ENCODE measurements at regions not wholly inside any gene's neighbourhood (a gene's known extent, or its start where the extent isn't known, plus 50 kb on each side); places are given as distances from the start of the nearest gene placed in this dataset.

DNA sequence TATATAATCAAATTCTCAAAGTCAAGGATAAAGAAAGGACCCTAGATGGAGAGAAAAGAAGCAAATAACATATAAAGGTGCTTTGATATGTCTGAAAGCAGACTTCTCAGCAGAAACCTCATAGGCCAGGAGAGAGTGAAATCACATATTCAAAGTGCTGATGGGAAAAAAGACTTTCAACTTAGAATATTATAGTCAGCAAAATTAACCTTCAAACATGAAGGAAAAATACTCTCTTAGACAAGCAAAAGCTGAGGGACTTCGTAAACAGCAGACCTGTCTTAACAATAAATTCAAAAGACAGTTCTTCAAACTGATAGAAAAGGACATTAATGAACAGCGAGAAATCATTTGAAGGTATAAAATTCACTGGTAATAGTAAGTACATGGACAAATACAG, 107.2 kb upstream of the KCNH7 start:
- DNase-seq (ENCODE audit: low spot score), result no peak

DNA sequence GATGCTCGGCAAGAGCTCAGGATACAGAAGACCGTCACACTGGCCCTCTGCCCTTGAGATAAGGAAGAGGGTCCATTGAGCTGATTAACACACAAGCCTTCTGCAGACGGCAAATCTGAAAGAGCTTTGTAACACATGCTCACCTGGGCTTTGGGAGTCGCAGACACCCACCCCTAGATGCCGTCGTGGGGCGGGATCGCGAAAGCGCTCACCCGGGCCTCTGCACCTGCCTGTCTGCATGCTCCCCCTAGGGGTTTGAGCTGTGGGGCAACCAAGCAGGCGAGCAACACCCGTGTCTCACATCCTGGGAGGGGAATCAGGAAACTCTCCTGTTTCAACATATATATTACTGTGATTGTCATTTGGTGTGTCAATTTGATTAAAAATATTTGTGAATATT, 99.8 kb upstream of the KCNH7 start:
- DNase-seq (ENCODE audit: low spot score), result no peak

DNA sequence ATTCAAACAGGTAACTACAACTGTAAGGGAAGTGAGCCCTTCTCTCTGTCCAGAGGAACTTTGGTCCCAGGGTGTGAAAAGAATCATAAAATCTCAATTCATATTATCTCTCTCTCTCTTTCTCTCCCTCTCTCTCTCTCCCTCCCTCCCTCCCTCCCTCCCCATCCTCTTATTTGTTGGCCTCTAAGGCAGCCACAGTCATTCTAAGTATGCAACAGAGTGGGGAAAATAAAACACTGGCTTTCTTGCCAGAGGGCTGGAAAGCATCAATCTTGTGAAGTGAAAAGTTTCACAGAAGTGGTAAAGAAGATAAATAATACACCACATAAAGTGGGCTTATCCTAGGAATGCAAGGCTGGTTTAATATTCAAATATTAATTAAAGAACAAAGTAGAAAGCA, 95.6 kb upstream of the KCNH7 start:
- DNase-seq (ENCODE audit: low spot score), result no peak

- DNase-seq (ENCODE audit: low spot score), result no peak
Measured at GRCh38 chr2:162932416-162932815, 93.8 kb upstream of the KCNH7 start.

DNA sequence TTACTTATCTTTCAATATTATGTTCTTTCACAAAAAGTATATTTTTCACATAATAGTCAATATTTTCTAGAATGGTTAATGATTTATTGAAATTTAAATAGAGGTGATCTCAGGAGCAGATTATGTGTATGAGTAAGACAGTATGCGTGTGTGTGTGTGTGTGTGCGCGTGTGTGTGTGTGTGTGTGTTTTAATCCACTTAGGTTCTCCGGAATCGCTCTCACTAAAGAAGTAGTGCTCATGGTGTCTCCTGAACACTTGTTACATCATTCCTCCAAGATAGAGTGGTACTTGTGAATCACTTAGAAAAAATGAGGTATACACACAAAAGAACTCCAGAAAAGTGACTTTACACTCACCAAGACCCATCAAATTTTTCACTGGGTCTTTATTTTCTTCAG, 91.0 kb upstream of the KCNH7 start:
- DNase-seq (ENCODE audit: low spot score), result no peak

- no peak for DNase-seq (ENCODE audit: low spot score)
Measured at GRCh38 chr2:162928356-162928755, 89.8 kb upstream of the KCNH7 start.

- DNase-seq (ENCODE audit: low spot score), result no peak
Measured at GRCh38 chr2:162926907-162927306, 88.3 kb upstream of the KCNH7 start.

DNA sequence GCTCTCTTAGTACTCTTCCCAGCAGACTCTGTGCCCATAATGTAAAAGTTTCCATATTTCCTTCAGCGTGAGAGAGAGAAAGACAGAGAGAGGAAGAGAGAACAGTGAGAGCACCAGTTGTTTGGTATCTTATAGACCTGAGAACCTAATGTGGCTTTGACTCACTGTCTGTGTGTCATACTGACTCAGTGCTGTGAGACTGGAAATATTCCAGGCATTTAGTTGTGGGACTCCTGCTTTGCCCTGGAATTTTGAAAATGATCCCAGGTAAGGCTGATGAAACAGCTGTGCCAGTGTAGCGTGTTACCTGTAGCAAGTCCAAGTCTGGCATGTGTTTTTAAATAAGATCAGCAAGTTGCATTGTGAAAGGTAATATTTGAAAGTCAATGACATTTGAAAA, 87.9 kb upstream of the KCNH7 start:
- DNase-seq (ENCODE audit: low spot score), result peak; percentile 7

DNA sequence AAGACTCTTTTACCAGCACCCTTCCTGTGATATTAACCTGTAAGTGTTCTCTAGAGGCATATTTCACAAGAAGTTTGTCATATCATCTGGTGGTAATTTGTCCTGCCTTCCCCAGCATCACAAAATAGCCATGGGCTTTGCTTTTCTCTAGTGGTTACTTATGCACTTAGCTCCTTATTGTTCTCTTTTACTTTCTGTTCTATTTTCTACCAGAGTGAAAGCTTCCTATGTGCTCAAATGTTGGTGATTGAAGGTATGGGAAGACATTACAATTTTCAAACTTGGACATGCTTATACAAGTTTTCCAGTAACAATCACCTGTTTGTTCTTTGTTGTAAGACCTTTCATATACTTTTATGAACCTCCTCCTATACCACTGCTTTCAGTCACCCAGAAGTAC, 87.0 kb upstream of the KCNH7 start:
- DNase-seq (ENCODE audit: low spot score), result no peak

GRCh38 chr2:162919111-162919510, 80.5 kb upstream of the KCNH7 start:
- no peak for DNase-seq (ENCODE audit: low spot score)

- no peak for DNase-seq (ENCODE audit: low spot score)
Measured at GRCh38 chr2:162917626-162918025, 79.1 kb upstream of the KCNH7 start.

DNA sequence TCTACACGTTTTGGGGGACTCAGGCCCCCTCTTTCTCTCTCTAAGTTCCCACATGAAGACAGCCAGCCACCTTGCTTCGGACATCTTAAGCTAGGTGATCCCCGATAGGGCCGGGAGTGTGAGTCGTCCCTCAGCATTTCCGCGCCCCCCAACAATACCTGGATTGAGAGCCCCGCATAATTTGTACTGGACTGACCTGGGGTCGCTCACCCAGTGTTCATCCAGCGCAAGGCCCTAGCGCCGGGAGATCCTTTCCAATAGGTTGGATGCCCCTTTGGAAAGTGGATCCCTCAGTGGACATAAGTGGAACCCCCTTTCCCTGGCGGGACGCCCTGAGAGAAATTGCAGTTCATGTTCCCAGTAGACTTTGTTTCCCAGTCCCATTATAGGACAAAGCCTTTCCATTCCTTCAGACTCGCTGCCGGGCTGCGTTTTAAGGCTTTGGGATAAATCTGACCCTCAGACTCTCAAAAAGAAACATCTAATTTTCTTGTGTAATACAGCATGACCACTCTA, 77.8 kb upstream of the KCNH7 start:
- no peak for DNase-seq (ENCODE audit: low spot score)

DNA sequence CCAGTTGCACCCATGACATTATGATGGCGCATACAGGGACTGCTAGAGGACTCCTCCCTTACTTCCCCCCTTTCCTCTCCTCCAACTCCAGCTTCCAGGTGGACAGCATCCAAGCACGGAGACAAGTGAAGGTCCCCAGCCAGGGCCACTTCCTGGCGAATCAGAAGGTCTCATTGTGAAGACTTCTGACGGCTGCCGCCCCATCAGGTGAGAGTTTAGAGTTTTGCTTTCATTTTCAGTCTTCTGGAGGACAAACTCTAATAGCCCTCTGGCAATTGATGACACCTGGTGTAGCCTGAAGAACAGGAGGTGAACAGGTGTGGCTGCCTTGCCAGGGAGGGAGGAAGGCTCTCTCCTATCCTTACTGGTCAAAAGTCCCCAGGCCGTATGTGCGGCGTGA, 77.3 kb upstream of the KCNH7 start:
- no peak for DNase-seq (ENCODE audit: low spot score)

DNA sequence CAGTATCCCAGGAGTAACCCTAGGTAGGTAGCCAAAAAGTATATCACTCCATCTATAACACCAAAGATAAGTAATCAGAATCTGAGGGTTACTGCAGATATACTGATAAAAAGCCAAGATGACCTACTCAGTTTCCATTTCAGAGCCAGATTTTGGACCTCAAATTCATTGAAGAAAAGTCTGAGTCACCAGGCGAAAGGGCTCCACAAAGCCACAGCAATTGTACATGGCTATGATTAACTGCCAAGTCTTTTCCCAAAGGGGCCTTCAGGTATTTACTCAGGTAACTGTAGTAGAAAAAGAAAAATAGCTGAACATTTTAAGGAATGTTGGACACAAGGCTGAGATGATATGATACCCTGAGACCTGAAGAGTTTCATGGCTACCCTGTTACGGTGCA, 75.6 kb upstream of the KCNH7 start:
- DNase-seq (ENCODE audit: low spot score), result no peak

- no peak for DNase-seq (ENCODE audit: low spot score)
Measured at GRCh38 chr2:162912787-162913186, 74.2 kb upstream of the KCNH7 start.

DNA sequence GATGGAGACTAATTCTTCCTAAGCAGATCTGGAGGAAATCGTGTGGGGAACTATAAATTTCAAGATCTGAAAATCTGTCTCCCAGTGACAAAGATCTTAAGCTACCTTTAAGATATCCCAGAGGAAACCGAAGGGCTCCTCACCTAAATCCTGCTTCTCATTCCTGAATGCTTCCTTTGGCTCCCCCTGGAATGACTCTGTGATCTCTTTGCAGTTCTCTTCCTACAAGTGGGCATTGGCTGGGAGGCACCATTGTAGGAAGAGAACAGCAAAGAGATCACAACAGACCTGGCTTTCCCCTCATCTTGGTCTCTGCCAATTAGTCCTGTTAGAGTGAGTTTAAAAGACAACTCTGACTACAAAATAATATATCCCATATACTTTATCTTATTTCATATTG, 70.0 kb upstream of the KCNH7 start:
- no peak for DNase-seq (ENCODE audit: low spot score)

- DNase-seq (ENCODE audit: low spot score), result peak; percentile 41
Measured at GRCh38 chr2:162890690-162891311, 52.2 kb upstream of the KCNH7 start.

DNA sequence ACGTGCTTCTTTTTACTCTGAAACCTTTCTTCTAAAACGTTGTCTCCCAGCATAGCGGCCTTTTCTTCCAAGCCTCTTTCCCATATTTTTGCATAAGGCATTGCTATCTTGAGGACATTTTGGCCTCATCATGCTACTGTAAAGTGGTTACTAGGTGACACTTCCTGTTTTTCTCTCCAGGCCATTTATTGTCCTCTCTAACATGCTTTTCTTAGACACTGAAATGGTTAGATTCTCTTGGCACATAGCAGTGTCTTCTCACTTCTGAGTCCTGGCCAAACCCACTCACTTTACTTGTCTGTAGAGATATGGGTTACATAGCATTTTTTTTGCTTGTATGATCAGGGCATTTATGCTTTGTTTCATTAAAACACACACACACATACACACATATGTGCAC, 50.1 kb upstream of the KCNH7 start:
- no peak for DNase-seq (ENCODE audit: low spot score)

Data from GM03348 (cell line).